M059J (cell line): ENCODE measurements at regions not wholly inside any gene's neighbourhood (a gene's known extent, or its start where the extent isn't known, plus 50 kb on each side); places are given as distances from the start of the nearest gene placed in this dataset.
"Not testable (repeated sequence)": the region's sequence is repeated elsewhere in the genome, so short reads cannot be mapped to it uniquely, and the experiment has no call there.

Source experiments
- DNase-seq: peaks from one replicate; pipeline ENCODE4 v3.0.0-alpha.2; 2012; ENCODE audit warnings: low read depth

DNA sequence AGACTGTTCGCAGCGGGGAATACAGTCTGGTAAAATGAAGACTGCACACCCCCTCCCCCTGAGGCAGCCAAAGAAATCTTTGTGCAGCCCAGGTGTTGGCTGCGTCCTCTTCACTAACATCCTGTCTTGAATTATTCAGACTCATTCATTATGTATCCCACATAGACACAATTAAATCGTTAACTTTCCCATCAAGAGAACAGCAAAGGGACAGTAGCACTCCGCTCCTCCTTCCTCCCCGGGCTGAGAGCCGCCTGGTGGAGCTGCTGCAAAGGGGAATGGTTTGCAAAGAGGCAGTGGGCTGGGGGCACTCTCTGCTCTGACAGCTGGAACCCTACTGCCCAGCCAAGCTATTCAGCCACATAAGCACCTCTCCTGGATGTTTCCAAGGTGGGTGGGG, 290.0 kb upstream of the SOX9 start:
- DNase-seq = no peak

GRCh38 chr17:71842986-71843385, 277.8 kb upstream of the SOX9 start:
- no peak for DNase-seq

DNA sequence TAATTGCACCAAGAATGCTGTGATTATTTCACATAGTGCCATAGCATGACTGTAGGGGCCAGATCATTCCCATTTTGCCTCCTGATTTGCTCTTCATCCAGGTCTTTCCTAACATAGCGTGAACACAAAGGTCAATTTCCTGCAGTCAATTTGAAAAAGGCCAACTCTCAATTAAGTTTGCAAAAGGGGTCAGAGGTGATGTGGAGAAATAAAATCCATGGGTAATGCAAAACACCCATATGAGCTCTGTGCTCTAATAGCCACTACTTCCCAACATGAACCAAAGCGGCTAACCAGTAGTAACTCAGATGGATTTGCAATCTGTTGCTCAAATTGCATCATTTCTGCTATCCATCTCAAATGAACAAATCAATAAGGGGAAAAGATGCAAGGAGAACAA, 275.5 kb upstream of the SOX9 start:
- no peak for DNase-seq

DNA sequence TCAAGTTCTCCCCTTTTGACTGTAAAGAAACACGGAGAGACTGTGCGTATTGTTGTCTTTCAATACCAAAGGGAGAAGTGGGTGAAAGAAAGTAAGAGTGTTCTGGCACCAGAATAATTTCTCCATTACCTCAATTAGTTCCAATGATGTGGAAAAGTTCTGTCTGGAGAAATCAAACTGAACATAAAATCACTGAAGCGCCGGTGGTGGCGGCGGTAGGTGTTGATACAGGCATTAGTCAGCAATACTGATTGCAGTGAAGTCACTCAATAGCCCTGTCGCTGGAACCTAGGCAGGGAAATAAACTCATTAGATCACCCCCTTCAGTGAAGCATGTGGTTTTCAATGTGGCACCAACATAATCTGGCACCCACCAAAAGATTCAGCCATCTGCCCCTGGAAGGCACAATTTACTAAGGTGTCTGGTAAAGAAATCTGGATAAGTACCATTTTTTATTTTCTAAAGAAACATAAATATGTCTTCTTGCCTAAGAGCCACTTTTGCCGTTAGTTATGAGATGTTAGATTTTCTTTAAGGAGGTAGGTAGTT, 274.2 kb upstream of the SOX9 start:
- no peak for DNase-seq

DNA sequence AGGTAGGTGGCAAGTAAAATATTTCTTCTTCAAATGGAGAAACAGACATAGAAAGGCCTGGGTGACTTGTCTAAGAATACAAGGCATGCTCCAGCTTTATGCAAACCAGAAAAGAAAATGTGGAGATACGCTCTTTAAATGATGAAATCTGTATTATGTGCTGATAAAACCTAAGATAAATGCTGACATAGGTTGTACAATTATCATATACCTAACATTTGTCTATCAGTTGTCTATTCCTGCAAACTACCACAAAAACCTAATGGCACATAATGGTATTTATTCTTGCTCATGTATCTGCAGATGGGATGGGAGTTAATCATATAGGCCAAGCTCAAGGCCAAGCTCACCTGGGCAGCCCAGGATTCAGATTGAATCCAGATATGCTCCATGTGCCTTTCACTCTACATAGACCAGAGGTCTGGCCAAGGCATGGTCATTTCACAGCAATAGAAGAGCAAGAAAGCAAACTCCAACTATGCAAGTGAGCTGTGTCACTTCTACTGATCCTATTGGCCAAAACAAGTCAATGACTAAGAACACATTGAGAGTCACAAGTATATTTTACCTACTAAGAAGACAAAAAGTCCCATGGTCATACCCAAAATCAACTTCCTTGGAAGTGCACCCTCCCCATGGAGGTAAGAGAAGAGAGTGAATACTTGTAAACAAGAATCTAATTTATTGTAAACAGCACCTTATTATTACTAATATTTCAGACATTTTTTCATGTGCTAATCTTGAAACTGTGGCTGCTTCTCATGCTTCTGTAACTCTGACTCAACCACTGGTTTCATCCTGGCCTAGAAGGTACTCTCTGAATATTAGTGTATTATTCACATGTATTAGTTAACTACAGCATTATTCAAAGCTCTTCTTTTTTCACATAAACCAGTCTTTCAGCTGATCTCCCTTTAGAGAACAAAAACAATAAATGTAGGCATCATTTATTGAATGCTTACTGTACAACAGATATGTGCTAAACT, 270.7 kb upstream of the SOX9 start:
- no peak for DNase-seq

DNA sequence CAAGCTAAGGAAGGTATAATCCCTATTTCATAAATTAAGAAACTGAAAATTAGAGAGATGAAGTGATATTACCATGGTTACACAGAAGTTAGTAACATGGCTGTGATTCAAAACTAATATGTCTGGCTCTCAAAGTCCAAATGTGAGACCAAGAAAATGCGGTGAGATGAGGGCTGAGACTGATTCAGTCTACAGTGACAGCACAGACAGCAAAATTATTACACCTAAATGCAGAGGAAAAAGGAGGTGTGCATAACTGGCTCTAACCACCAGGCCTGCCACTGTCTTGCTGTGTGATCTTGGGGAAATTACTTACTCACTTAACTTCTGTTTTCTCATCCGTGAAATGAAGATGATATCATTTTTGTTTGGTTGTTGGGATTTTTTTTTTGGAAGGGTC, 270.0 kb upstream of the SOX9 start:
- DNase-seq = no peak

- DNase-seq = no peak
Observed at GRCh38 chr17:71855010-71855409, 265.8 kb upstream of the SOX9 start.

GRCh38 chr17:71864755-71865154, 256.1 kb upstream of the SOX9 start:
- DNase-seq = no peak

DNA sequence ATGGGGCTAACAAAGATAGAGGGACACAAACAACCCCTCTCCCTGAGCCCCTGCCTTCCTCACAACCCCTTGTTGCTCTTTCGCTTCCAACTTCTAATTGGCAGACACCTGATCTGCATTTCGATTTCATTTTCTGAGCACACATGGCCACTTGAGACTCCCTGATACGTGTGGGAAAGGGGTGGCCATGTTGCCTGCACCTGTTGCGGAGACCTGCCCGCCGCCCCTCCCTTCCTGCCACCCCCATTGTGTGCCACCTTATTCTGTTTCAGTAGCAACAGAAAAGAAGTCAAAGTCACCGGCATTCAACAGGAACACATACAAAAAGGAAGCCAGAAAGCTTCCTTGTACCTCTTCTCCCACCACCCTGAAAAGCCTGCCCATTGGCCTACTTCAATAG, 254.7 kb upstream of the SOX9 start:
- DNase-seq = no peak

GRCh38 chr17:71869293-71869692, 251.5 kb upstream of the SOX9 start:
- no peak for DNase-seq

GRCh38 chr17:71869841-71870545, 250.8 kb upstream of the SOX9 start:
- no peak for DNase-seq

DNA sequence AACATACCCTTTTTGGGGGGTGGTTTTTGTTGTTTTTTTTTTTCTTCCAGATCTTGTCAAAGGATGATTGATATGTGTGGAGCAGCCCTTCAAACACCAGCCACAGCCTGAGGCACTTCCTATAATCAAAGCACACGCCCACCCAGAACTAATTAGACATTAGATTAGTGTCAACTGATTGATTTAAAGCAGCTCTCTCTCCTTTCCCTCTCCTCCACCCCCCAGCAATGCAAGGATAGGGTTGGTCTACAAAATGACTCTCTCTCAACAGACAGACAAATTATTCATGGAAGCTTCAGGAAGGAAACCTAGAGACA, 250.3 kb upstream of the SOX9 start:
- DNase-seq = no peak

DNA sequence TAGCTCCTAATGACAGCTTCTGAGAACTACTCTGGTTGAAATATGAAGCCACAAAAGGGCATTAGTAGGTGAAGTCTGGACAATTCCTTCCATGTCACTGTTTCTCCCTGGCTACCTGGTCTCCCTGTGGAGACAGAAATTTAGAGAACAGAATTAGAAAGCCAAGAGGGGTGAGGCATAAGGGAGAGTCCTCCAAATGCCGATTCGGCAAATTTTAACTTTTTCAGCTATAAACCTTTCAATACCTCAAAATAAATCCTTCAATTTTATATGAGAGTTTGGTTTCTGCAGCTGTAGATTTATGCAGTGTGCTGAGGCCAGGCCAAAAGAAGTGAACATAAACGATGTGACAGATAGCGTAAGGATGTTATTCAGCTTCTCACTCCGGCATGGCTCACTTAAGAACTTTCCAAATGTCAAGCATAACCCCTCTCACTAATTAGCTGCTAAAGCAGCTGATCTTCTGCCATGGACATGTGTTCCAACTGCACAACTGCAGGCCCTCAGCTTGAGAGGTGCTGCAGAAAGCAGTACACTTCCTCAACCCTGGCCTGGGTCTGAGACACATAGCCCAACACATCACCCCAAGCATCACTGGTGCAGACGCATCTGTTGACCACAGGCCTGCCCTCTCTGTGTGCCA, 247.9 kb upstream of the SOX9 start:
- no peak for DNase-seq

- DNase-seq = not testable (repeated sequence)
Observed at GRCh38 chr17:71874773-71875172, 246.0 kb upstream of the SOX9 start.

- no peak for DNase-seq
Observed at GRCh38 chr17:71878271-71878670, 242.5 kb upstream of the SOX9 start.

- DNase-seq = no peak
Observed at GRCh38 chr17:71878998-71879397, 241.8 kb upstream of the SOX9 start.

- DNase-seq = no peak
Observed at GRCh38 chr17:71881041-71881440, 239.8 kb upstream of the SOX9 start.

DNA sequence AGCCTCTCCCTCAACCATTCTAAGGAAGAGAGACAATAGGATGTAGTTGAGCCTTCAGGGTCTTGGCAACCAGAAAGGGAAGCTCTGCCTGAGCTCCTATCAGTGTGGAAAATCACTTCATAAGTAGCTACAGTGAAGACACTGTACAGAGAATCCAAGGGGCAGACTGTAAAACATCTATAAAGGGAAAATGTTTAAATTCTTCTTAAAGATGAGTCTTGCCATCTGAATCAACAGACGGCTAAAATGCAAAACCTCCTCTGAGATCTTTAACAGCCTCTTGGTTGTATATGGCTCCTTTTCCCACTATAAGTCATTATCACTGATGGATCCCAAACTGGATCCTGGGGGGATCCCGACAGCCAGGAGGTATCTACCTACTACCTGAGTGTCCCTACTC, 239.2 kb upstream of the SOX9 start:
- no peak for DNase-seq

DNA sequence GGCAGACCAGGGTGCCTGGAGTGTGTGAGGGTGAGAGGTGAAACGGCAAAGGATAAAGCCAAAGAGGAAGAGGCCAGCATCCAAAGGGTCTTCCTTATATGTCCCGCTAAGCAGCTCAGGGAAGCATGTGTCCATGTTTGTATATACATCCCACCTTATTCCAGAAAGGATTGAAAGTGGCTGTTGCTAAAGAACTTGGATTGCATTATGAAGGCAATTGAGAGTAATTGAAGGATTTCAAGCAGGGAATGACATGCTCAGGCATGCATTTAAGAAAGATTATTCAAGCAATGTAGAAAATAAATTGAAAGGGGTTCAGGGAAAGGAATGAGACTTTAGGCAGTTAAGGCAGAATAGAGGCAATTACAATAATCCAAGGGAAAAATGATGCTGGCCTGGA, 237.6 kb upstream of the SOX9 start:
- no peak for DNase-seq

DNA sequence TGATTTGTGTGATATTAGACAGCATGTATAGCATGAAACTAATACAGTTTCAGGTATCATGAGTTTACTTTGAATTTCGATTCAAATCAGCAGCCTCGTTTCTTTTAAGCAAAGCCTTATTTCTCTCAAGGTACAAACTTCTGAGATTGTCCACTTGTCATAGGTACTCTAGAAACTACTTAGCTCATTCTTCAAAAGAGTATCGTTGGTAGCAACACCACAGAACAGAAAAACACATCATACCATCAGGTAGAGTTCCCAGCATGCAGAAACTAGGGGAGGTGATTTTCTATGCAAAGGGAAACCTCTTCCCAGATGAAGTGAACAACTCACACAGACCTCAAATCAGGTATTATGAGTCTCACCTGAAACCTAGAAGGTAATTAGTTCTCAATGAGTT, 237.0 kb upstream of the SOX9 start:
- no peak for DNase-seq

DNA sequence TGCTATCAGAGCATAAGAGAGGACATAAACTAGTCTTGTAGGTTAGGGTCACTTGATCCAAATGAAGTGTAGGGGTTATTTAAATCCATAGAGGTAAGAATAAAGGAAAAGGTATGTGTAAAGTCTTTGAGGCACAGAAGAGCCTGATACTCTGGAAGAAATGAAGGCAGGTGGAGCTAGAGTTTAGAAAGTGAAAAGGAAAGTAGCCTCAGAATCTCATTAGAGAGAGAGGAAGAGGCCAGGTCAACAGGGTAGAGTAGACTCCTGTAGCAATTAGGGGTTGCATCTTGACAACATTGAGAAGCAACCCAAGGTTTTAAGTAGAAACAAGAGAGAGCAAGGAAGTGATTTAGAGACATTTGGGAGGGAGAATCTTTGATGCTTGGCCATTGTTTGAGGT, 235.2 kb upstream of the SOX9 start:
- DNase-seq = no peak

- peak; percentile 85 for DNase-seq
Observed at GRCh38 chr17:71899317-71899716, 221.5 kb upstream of the SOX9 start.
